Inferior parietal cortex (tissue), 1 donor: ENCODE measurements at regions not wholly inside any gene's neighbourhood (a gene's known extent, or its start where the extent isn't known, plus 50 kb on each side); places are given as distances from the start of the nearest gene placed in this dataset.

ENCODE experiments used
- DNase-seq: peaks from one replicate; pipeline ENCODE4 v3.0.0-alpha.2; 2016; ENCODE audit errors: extremely low spot score

DNA sequence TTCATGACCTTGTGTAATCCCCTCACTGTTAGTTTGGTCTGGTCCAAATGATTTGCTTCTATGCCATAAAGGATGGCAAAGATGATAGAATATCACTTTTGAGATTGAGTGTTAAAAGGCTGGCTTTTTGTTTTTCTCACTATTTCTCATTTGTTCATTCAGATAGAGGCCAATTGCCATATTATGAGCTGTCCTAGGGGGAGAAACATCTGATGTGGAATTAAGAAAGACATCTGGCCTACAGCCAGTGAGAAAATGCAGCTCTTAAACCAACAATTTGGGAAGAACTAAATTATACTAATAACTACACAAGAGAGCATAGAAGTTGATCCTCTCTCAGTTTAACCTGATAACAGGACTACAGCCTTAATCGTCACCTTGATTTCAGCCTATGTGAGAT lies 1668.6 kb downstream of the GRIK2 start:
- no peak for DNase-seq

DNA sequence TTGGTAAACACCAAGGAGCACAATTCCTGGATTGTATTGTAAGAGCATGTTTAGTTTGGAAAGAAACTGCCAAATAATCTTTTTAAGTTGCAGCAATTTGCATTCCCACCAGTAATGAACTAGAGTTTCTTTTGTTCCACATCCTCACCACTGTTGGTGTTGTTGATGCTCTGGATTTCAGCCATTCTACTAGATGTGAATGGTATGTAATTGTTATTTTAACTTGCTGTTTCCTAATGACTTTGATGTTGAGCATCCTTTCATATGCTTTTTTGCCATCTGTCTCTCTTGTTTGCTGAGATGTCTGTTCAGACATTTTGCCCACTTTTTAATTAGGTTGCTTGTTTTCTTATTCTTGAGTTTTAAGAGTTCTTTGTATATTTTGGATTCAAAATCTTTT lies 1654.1 kb downstream of the GRIK2 start:
- no peak for DNase-seq

DNA sequence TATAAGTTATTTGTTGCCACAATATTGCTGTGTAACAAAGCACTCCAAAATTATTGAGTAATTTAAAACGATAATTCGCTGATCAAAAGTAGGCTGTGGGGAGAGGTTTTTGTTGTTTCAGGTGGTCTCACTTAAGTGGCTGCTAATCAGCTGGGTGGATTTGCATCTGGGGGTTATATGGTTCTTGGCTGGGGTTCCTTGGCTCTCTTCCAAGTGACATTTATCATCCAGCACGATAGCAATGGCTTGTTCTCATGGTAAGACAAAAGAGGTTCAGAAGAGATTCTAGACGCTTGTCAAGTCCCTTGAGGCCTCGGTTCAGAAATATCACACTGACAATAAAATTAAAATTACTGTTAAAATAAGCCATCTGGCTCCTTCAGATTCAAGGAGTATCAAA lies 1648.8 kb downstream of the GRIK2 start:
- no peak for DNase-seq

- no peak for DNase-seq
These were observed 1643.3 kb downstream of the GRIK2 start for GRCh38 chr6:103036846-103037245.

GRCh38 chr6:103027271-103027931 lies 1633.9 kb downstream of the GRIK2 start:
- no peak for DNase-seq

GRCh38 chr6:103018426-103018825 lies 1624.9 kb downstream of the GRIK2 start:
- DNase-seq, result no peak

DNA sequence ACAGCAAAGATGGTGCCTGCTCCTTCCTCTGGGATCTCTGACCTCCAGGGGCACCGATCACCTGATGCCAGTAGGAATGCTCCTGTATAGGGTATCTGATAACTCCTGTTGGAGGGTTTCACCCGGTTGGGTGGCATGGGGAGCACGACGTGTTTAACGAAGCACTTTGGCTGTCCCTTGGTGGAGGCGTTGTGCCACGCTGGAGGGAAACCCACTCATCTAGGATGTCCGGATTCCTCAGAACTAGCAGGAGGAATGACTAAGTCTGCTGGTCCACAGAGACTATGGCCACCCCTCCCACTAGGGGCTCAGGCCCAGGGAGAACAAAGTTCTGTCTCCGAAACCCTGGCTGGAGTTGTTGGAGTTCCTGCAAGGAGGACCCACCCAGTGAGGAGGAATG lies 1624.4 kb downstream of the GRIK2 start:
- no peak for DNase-seq

GRCh38 chr6:103011605-103012004 lies 1618.1 kb downstream of the GRIK2 start:
- no peak for DNase-seq

DNA sequence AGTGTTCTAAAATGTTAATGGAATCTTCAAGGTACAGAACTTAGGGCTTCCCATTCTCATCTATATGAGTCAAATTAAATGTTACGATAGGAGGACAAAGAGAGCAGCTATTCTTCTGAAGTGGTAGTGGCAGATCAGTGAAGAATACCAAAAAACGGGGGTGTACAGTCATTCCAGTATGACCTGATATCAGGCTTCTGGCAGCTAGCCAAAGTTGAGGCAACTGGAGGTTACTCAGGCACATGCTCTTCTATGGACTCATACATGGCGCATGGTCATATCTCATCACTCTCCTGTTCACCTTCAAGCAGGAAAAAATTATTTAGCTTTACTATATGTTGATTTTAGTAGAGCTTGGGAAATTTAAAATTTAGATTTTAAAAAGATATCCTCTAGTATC lies 1608.8 kb downstream of the GRIK2 start:
- DNase-seq, result no peak

DNA sequence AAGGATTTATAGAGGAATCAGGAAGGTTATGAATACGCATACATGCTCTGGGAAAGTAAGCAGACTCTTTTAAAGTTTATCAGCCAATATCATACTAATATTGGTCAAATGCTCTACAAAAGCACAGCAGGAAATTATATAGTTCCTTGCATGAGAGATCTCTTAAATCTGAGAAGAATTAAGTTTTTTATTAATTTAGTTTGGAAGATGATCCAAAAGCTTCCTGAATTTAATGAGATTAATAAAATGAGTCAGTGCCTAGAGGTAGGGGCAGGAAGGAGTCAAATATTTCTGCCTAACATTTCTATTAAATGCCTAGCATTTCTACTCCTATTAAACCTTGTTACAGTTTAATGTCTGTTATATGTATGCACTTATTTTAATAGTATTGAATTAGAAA lies 1608.2 kb downstream of the GRIK2 start:
- no peak for DNase-seq

- DNase-seq, result no peak
These were observed 1607.2 kb downstream of the GRIK2 start for GRCh38 chr6:103000688-103001087.

GRCh38 chr6:102995491-102995890 lies 1602.0 kb downstream of the GRIK2 start:
- DNase-seq, result no peak

- DNase-seq, result no peak
These were observed 1601.4 kb downstream of the GRIK2 start for GRCh38 chr6:102994866-102995265.

DNA sequence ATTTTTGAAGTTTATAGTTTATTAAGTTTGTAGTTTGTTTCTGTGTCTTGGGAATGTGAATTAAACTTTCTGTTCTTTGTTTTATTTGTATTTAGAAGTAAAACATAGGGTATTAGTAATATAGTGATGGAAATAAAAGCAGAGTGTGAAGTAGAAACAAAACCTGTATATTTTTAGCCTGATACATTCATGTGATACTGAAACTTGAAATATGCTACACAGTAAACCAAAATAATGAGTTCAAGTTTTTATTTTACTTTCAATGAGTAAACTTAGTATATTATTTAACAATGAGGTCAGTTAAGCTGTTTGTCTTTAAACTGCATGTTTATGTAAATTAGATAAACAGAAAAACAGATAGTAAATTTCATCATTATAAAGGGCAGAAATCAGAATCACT lies 1592.6 kb downstream of the GRIK2 start:
- DNase-seq, result no peak

DNA sequence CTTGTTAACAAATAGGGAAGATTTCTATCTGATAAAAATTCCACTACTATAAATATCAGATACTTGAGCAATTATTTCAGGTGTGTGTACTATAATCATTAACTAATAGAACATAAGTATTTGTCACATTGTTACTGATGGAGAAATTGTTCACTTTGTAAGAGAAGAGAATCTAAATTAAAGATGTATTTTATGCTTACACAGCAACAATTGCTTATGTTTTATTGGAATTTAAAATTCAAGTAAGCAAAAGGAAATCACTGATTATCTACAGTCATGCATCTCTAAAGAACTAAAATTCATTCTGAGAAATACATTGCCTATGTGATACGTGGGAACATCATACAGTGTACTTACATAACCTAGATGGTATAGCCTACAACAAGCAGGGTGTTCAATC lies 1590.8 kb downstream of the GRIK2 start:
- DNase-seq, result no peak

DNA sequence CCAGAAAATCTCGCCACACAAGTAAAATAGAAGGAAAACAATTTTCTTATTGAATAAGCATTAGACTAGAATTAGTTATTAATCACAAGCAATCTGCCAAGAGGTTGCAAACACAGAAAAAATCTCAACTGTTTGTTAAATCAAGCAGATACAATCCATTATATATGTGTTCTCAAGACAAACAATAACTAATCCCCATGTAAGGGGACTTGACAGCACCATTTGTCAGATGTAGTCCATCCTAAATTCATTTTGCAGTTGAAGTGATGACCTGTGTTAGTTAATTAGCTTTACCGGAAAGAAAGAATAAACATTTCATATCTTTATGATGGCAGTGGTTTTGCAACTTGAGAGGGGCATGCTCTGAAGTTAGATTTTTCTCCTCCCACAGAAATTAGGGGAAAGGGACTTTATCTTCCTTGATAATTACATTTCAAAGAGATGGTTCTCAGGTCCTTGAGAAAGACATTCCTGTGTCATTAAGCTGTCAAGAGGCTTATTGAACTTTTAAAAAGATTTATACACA lies 1588.0 kb downstream of the GRIK2 start:
- DNase-seq, result no peak

DNA sequence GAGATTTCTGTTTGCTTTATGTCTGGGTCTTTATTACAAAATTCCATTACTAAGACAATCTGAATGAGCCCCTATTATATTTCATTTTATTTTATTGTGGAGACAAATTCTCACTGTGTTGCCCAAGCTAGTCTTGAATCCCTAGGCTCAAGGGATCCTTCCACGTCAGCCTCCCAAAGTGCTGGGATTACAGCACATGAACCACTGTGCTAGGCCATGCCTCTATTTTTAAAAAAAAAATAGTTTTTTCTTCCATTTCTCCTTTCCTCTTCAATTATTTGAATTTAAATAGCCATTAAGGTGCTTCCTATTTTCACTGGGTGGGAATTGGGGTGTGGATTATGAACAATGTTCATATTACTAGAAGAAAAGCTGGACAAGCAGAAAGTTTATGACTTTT lies 1587.4 kb downstream of the GRIK2 start:
- no peak for DNase-seq

GRCh38 chr6:102961902-102962301 lies 1568.4 kb downstream of the GRIK2 start:
- no peak for DNase-seq

DNA sequence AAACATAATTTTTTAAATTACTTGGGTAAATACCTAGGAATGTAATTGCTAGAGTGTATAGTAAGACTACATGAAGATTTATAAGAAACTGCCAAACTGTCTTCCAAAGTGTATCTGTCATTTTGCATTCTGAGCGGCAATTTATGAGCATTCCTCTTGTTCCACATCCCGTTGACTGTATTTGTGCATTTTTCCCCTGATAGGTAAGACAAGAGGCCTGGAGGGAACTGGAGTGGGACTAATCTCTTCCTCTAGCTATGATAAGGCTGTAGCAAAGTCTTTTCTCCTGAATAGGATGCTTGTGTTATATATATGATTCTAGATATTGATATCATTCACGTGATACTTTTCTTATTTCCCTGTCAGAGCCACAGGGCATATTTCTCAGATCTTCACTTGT lies 1557.5 kb downstream of the GRIK2 start:
- DNase-seq, result no peak

GRCh38 chr6:102944475-102944874 lies 1551.0 kb downstream of the GRIK2 start:
- no peak for DNase-seq

GRCh38 chr6:102942206-102942605 lies 1548.7 kb downstream of the GRIK2 start:
- no peak for DNase-seq

DNA sequence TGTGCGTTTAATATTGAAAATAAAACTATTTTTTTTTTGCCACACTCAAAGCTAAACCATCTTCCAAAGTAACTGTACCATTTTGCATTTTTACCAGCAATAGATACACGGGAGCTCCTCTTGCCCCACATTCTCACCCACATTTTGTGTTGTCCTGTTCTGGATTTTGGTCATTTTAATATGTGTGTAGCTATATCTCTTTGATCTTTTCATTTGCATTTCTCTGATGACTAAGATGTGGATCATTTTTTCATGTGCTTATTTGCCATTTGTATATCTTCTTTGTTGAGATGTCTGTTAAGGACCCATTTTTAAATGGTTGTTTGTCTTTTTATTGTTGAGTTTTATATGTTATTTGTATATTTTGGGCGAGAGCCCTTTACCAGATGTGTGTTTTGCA lies 1543.5 kb downstream of the GRIK2 start:
- DNase-seq, result no peak

- no peak for DNase-seq
These were observed 1534.6 kb downstream of the GRIK2 start for GRCh38 chr6:102928109-102928508.

DNA sequence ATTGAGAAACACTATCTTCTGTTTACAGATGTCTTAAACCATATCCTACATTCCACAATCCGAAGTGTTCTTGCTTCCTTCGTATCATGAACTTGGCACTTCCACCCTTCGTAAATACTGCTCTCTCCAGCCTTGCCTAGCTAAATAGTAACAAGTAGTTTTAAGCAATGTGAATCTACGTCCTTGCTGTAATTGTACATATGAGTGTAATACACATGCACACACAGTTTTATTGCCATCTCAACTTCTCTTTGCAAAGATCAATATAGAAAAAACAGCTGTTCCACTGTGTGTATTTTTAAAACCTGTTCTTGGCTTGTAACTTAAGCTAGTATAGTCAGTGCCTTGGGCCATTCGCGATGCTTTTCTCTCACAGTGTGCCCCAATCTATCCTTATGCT lies 1524.7 kb downstream of the GRIK2 start:
- DNase-seq, result no peak
